COLO668 (cell line): ENCODE measurements at regions not wholly inside any gene's neighbourhood (a gene's known extent, or its start where the extent isn't known, plus 50 kb on each side); places are given as distances from the start of the nearest gene placed in this dataset.
"Not testable (repeated sequence)": the region's sequence is repeated elsewhere in the genome, so short reads cannot be mapped to it uniquely, and the experiment has no call there.

Experiments used
- DNase-seq: peaks from one replicate; lab custom pipeline; 2025; ENCODE audit not compliant: unreplicated experiment; lab: John Stamatoyannopoulos, UW

- no peak for DNase-seq
Measured at GRCh38 chr13:31515427-31515826, 223.9 kb upstream of the RXFP2 start.

DNA sequence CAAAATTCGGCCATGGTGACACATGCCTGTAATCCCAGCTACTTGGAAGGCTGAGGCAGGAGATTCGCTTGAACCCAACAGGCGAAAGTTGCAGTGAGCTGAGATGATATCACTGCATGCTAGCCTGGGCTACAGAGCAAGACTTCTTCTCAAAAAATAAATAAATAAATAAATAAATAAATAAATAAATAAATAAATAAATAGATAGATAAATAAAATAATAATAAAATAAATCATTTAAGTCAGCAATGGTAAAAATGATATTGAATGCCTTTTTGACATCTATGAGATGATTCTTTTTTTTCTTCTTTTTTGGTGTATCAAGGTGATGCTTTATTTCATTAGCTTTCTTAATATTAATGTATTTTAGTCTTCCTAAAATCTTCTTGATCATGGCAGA, 221.7 kb upstream of the RXFP2 start:
- no peak for DNase-seq

DNA sequence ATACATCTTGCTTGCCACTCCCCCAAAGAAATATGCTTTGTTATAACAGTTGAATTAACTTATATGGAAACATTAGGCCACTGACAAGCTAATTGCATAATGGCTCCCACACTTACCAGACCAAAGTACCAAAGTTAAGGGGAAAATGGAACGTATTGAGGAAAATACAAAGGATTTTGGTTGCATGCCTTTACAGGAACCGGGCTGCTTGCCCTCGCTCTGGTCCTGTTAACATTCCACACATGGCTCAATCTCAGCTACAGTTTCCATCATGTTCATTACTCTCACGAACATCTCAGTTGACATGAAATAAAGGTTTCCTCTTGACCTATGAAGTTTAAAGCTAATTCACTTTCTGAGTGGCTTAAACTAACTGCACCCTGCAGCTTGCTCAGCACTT, 220.7 kb upstream of the RXFP2 start:
- DNase-seq, result no peak

- no peak for DNase-seq
Measured at GRCh38 chr13:31521435-31521834, 217.9 kb upstream of the RXFP2 start.

DNA sequence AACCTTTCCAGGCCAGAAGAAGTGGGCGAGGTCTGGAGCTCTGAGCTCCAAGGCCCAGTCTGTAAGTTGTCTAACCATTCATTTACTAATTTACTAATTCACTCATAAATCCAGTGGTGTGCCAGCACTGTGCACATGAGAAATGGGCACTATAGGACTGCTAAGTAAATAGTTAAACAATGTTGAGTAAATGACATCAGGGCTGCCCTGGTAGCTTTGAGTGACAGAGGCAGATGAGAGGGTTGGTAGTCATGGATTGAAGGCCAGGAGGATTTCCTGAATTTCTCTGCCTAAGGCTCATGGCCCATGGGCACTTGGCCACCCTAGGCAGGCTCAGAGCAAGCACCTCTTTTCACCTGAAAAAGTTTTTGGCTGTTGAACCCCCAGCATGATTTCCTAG, 216.9 kb upstream of the RXFP2 start:
- no peak for DNase-seq

DNA sequence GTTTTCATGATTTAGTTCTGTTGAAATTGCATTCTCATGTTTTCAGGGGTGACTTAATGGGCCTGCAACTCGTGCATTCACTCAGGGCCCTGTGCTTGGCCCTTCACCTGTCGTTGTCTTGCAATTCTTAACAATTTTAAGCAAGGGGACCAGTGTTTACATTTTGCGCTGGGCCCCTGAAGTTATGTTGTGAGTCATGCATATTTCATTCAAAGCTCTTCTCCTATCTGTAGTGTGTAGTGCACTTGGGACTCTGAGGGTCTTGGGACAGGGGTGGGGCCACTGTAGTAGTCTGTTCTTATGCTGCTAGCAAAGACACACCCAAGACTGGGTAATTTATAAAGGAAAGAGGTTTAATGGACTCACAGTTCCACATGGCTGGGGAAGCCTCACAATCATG, 211.2 kb upstream of the RXFP2 start:
- DNase-seq, result no peak

GRCh38 chr13:31528758-31529157, 210.6 kb upstream of the RXFP2 start:
- no peak for DNase-seq

DNA sequence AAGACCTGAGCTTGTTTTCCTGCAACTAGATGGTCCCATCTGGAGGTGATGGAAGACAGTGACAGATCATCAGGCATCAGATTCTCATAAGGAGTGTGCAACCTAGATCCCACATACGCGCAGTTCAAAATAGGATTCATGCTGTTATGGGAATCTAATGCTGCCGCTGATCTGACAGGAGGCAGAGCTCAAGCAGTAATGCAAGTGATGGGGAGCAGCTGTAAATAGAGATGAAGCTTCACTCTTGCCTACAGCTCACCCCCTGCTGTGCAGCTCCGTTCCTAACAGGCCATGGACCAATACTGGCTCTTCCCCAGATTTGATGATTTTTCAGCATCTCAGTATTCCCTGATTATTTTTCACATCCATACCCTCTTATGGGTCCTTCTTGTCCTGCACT, 208.4 kb upstream of the RXFP2 start:
- DNase-seq, result no peak

DNA sequence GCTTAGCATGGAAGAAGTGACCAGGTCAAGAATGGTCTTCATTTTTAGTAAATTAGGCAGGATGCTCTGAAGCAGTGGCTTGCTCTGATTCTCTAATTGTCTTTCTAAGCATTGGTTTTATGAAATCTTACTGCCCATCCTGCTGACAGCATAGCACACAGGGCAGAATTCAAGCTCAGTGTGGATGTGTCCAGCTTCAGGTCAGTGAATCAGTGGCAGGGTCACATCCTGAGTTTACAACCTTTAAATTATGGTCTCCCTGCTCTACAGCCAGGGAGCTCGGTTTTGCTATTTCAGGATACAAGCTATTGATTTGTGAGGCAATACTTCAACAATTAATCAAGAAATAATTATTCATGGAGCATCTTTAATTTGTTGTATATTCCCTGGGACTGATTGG, 202.3 kb upstream of the RXFP2 start:
- no peak for DNase-seq

DNA sequence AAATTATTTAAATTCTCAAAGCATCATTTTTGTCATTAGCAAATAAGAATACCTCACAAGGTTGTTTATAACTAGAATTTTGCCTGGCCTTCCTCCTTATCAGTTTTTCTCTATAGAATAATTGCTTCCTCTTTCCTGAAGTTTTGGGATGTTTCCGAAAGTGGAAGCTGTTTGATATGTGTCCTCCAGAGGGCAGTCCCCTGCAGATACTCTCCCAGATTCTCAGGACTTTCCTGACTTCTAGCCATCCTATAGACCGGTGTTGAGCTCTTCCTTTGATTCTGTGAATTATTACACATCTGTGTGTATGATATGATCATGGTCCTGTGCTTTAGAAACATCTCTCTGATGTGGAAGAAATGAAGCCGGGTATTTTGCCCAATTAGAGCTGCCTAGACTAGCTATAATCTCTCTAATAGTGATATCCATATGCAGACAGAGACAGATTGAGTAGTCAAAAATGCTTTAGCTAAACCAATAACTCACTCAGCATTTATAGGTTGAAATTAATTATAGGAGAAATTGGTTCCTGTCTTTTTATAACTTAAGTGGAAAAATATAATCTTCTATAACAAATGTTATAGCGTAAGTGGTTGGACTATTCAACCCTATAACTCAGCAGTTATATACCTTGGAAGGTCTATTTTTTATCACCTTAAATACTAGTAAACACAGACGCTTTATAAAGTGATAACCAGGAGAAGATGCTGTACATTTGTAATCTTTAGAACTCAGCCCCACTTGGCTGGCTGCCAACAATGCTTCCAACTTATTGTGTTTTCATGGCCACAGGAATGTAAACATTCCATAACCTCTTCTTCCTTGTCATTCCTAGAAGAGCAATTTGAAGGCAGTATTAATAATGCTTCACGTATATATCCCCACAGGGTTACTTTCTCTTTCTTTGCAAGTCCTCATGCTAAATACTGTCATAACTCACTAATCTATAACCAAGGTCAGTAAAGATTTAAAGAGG, 201.0 kb upstream of the RXFP2 start:
- DNase-seq, result peak; percentile 54

- no peak for DNase-seq
Measured at GRCh38 chr13:31540281-31540680, 199.0 kb upstream of the RXFP2 start.

DNA sequence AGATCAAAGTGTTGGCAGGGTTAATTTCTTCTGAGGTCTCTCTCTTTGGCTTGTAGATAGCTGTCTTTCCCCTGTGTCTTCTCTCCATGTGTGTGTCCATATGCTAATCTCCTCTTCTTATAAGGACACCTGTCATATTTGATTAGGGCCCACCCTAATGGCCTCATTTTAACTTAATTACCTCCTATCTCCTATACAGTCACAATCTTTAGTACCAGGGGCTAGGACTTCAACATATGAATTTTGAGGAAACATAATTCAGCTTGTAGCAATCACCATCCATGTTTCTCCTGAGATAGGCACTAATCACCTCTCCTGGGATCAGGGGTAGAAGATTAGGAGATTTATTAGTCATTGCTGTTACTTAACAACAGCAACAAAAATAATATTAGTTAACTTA, 196.1 kb upstream of the RXFP2 start:
- no peak for DNase-seq

DNA sequence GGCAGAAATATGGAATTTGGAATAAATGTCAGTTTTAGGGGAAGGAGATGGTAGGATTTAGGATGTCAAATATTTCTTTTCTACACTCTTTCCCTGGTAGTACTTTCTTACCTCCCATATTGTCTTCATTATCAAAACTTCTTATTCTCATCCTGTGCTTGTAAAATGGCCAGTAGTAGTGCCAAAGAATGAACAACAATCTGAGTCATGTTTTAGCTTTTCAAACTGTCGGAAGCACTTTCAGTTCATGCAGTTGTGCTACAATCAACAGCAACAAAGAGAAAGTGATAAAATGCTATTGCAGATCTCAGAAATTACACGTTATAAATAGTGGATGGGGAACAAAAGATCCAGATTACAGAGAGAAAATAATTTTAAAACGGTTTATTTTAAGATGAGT, 193.7 kb upstream of the RXFP2 start:
- DNase-seq, result no peak

DNA sequence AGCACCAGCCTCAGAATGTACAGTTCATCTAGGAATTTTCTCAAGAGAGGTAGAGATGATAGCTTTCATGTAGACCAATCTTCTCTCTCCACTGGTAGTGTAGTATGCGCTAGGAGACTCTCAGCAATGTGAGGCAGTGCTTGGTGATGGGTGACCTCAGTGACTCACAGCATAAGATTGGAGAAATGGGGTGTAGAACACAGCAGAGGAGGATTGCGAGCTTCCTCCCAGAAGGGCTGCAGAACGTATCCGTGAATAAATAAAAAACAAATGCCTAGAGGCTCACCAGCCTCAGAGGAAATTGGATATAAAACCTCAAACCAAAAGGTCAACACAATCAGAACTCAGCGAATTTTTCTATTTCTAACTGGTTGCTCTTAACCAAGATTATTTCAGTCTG, 182.9 kb upstream of the RXFP2 start:
- no peak for DNase-seq

GRCh38 chr13:31584221-31584620, 155.1 kb upstream of the RXFP2 start:
- not testable (repeated sequence) for DNase-seq

DNA sequence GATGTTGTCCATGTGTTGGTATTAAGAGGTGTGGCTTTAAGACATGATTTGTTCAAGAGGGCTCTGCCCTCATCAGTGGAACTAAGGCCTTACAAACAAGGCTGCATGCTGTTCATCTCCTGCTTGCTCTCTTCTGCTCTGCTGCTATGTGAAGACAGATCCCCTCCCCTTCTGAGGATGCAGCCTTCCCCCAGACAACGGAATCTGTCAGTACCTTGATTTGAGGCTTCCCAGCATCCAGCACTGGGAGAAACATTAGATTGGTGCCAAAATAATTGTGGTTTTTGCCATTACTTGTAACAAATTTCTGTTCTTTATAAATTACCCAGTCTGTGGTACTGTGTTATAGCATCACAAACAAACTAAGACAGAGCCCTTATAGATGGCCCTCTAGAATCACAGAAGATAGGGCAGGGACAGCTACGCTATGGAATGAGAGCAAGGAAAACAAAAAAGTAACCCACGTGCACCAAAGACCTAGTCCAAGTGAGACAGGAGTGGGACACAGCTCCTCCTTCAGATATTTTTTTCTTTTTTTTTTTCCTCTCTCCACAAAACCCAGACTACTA, 151.5 kb upstream of the RXFP2 start:
- DNase-seq, result no peak

DNA sequence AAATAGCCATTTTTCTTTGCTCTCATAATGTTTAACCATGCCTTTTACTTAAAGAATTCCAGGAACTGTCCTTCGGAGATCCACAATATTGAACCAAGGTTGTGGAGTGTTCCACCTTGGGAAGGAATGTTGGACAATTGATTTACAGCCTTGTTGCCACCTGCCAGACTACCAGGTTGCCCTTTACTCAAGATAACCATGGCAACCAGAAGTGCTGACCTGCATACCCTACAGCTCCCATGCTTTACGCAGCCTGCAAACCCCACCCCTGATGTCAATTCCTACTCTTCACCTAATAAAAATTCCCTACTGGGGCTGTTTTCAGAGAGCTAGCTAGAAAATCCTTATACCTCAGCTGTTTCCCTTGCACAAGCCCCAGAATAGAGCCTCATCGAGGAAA, 151.0 kb upstream of the RXFP2 start:
- DNase-seq, result no peak

DNA sequence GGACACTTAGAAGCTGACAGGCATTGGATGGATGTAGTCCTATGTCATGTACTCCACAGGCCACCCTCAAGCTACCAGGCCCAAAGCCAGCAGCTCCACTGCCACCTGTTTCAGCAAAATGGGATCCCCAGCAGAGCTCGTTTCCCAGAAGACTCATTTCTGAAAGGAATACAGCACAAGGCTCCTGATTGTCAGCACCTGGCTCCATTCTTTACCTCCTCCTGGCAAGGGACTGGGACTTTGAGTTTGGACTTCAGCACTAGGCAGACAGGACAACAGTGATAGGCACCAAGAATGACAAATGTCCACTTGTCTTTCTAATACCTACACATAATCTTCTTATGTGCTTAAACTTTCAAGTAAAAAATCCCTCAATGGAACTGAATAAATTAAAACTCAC, 150.4 kb upstream of the RXFP2 start:
- no peak for DNase-seq

DNA sequence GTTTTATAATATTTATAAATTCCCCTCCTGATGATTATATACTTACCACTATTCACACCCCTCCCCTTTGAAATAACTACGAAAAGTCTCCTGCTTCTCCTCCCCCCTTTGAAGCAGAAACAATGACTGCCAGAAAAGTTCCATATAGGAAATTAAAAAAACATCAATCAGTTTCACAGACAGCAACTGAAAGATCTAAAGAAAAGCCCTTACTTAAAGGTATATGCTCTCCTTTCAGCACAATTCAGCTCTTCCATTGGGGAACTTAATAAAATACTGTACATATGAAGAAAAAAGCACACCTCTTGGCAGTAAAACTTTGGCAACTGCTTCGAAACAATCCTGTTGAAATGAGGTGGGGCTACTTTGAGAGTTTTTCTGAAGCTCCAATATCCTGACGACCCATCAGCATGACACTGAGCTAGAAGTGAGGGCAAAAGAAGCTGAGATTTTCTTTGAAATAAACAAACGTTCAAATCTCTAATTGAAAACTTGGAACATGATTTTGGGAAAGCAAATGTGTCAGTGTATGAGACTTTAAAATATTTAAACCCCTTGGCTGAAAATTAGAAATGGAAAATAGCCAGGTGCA, 147.6 kb upstream of the RXFP2 start:
- no peak for DNase-seq

DNA sequence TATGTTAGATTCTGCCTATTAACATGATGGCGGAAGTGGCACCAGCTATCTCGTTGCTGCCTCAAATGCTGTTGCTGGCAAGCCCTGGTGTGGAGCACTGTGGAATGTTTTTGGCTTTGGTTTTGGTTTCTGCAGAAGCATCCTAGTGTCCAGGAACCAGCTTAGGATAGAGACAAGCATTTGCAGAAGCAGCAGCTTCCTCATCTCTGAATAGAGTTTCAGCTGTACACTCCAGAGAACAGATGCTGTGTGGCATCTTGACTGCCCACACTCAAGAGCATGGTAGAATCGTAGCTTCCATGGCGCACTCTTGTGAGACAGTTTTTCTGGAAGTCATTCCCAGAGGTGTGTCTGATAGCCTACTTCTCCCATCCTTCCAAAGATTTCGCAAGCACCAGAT, 145.3 kb upstream of the RXFP2 start:
- DNase-seq, result no peak

DNA sequence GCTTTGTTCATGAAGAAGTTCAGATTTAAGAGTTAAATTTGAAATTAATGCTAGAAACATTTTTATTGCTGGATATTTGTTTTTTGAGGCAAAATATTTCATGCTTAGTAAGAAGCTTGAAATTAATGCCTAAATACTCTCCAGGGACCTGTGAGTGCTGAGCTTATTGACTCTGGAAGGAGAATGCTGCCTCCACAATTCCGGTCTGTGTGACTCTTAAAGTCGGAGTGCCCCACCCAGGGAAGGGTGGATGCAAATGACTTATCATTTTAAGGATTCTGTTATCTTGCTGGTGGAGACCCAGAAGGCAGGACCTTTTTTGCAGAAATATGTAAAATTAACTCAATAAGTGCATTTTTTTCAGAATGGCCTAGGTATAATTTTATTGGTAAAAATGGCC, 143.8 kb upstream of the RXFP2 start:
- no peak for DNase-seq

DNA sequence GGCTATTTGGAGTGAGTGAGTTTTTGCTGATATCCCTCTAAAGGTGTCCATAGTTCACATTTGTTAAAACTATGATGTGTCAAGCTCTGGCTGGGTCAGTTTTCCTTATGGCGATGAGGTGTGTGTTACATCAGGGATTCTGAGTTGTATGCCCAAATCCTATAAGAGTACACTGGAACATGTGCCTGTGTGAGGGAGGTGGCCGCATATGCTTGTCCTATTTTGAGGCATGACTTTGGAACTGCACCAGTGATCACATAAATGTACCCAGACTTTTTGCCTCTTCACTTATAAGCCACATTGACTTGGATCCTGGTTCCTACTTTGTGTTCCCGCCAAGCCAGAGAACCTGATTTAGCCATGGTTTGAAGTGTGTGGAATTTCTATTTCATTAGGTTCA, 140.3 kb upstream of the RXFP2 start:
- DNase-seq, result no peak
